HepG2 (cell line): ENCODE measurements at regions not wholly inside any gene's neighbourhood (a gene's known extent, or its start where the extent isn't known, plus 50 kb on each side); places are given as distances from the start of the nearest gene placed in this dataset.

Experiments
- ATAC-seq: fragments of 200-7000 bp; cut with Tn5 transposase; 3 replicates; pipeline ENCODE4 v1.9.1; 2020; ENCODE audit warnings: mild to moderate bottlenecking, moderate library complexity
- BruUV-seq: library from RNA; stranded (reverse); fragments of 400-500 nt; replicated peaks from 2 replicates; lab custom pipeline; 2021; lab: Mats Ljungman, UMichigan
- CTCF ChIA-PET: fragments of 300-600 bp; formaldehyde crosslinking; extraction: SDS; loops from one replicate; lab custom pipeline; 2021; ENCODE audit warnings: low total read pairs, inconsistent platforms, low intra/inter-chr PET ratio; lab: Yijun Ruan, JAX
- POLR2A ChIA-PET: fragments of 350-600 bp; sonication (Branson Sonifier 250); formaldehyde crosslinking; loops from one replicate; lab custom pipeline; 2020; ENCODE audit warnings: antibody characterized with exemption, inconsistent platforms; lab: Yijun Ruan, JAX
- DNase-seq: peaks from one replicate; pipeline ENCODE4 v3.0.0-alpha.2; 2015; ENCODE audit warnings: low spot score
- FAIRE-seq: peaks from 3 replicates; lab custom pipeline; 2011; peaks lifted over from hg19 to GRCh38; lab: Jason Lieb, UNC
- H2AFZ ChIP-seq: one replicate; pipeline ENCODE4 v1.6.1; 2011; ENCODE audit warnings: low read length, inconsistent platforms
- H3K27ac ChIP-seq: fragments of 300-600 bp; 3 replicates; pipeline ENCODE4 v1.8.0; 2011; ENCODE audit warnings: mixed run types, mild to moderate bottlenecking, mixed read lengths, low read length, inconsistent platforms; ENCODE audit not compliant: insufficient read depth; ENCODE audit errors: extremely low read length
- H3K27me3 ChIP-seq, 2 experiments: fragments of 200-600 bp in 1 of 2; 2 replicates in 1 of 2; 3 replicates in 1 of 2; pipeline versions ENCODE4 v1.6.0 to v1.8.0; 2011; ENCODE audit warnings: low read length in 2 of 2, mild to moderate bottlenecking in 2 of 2, moderate library complexity in 2 of 2, inconsistent platforms in 1 of 2; ENCODE audit not compliant: insufficient read depth in 2 of 2, control insufficient read depth in 1 of 2
- H3K36me3 ChIP-seq, 2 experiments: fragments of 200-600 bp in 1 of 2; replicated peaks in 1 of 2; 2 replicates in 1 of 2; 3 replicates in 1 of 2; pipeline versions ENCODE4 v1.5.1 to v1.8.0; 2011; ENCODE audit warnings: low read length in 2 of 2, inconsistent platforms in 1 of 2; ENCODE audit not compliant: insufficient read depth in 2 of 2, control insufficient read depth in 1 of 2
- H3K4me1 ChIP-seq: 2 replicates; pipeline ENCODE4 v1.5.1; 2012; ENCODE audit warnings: low read length, inconsistent platforms; ENCODE audit not compliant: insufficient read depth
- H3K4me2 ChIP-seq: 2 replicates; pipeline ENCODE4 v1.6.0; 2011; ENCODE audit warnings: low read depth, low read length, inconsistent platforms
- H3K4me3 ChIP-seq, 3 experiments: fragments of 200-600 bp in 1 of 3; sonication (generic), shearing (Covaris generic) in 1 of 3; replicated peaks in 1 of 3; 2 replicates each; pipeline ENCODE4 v1.5.1; 2011 to 2016; ENCODE audit warnings: low read length in 3 of 3, inconsistent platforms in 2 of 3, low read depth in 2 of 3, mild to moderate bottlenecking in 2 of 3, control low read depth in 1 of 3, mixed read lengths in 1 of 3; ENCODE audit not compliant: insufficient read depth in 1 of 3
- H3K79me2 ChIP-seq: one replicate; pipeline ENCODE4 v1.6.1; 2011; ENCODE audit warnings: low read length, inconsistent platforms; ENCODE audit not compliant: insufficient read depth
- H3K9ac ChIP-seq: 2 replicates; pipeline ENCODE4 v1.6.0; 2011; ENCODE audit warnings: mild to moderate bottlenecking, low read depth, low read length, inconsistent platforms; ENCODE audit not compliant: insufficient read depth
- H3K9me3 ChIP-seq: 2 replicates; pipeline ENCODE4 v1.5.1; 2012; ENCODE audit warnings: mild to moderate bottlenecking, low read length
- H4K20me1 ChIP-seq: 2 replicates; pipeline ENCODE4 v1.6.0; 2011; ENCODE audit warnings: inconsistent platforms, mild to moderate bottlenecking, low read length, moderate library complexity; ENCODE audit not compliant: insufficient read depth
- FLYWCH1 ChIP-seq: sonication (generic); formaldehyde crosslinking; IDR thresholded peaks from 2 replicates; pipeline ENCODE4 v1.8.1; 2023; ENCODE audit warnings: mild to moderate bottlenecking, missing genetic modification reagents
- FOXK1 ChIP-seq: sonication (generic); formaldehyde crosslinking; IDR thresholded peaks from 2 replicates; pipeline ENCODE4 v1.4.0; 2020; ENCODE audit warnings: low read depth, missing genetic modification reagents, borderline replicate concordance
- MAFF ChIP-seq: IDR thresholded peaks from 2 replicates; pipeline ENCODE4 v1.6.1; 2011; ENCODE audit warnings: low read depth, low read length, improper control_type of control experiment
- MIXL1 ChIP-seq: IDR thresholded peaks from 2 replicates; pipeline ENCODE4 v1.6.1; 2016
- RARG ChIP-seq: sonication (generic); formaldehyde crosslinking; IDR thresholded peaks from 2 replicates; pipeline ENCODE4 v1.4.0; 2020; ENCODE audit warnings: low read depth, mild to moderate bottlenecking, missing genetic modification reagents
- RFX5 ChIP-seq: IDR thresholded peaks from 2 replicates; pipeline ENCODE4 v1.6.1; 2011; ENCODE audit warnings: low read depth, low read length, improper control_type of control experiment
- SKI ChIP-seq: fragments of 450-650 bp; IDR thresholded peaks from one replicate; pipeline ENCODE4 v1.6.1; 2018; ENCODE audit warnings: mild to moderate bottlenecking; ENCODE audit not compliant: partially characterized antibody
- SMARCE1 ChIP-seq: fragments of 450-650 bp; IDR thresholded peaks from 2 replicates; pipeline ENCODE4 v1.6.1; 2017; ENCODE audit warnings: borderline replicate concordance
- SP5 ChIP-seq: IDR thresholded peaks from 2 replicates; pipeline ENCODE4 v1.6.1; 2016; ENCODE audit warnings: low read depth, borderline replicate concordance
- SRY ChIP-seq: sonication (generic); formaldehyde crosslinking; IDR thresholded peaks from 2 replicates; pipeline ENCODE4 v1.8.0; 2022; ENCODE audit warnings: mild to moderate bottlenecking, missing genetic modification reagents
- STAT5B ChIP-seq: sonication (generic); formaldehyde crosslinking; IDR thresholded peaks from 2 replicates; pipeline ENCODE4 v1.4.0; 2020; ENCODE audit warnings: missing genetic modification reagents
- YY1 ChIP-seq: IDR thresholded peaks from 2 replicates; pipeline ENCODE4 v1.6.1; 2011; ENCODE audit warnings: low read length, low read depth, moderate library complexity, mild to moderate bottlenecking; ENCODE audit not compliant: insufficient read depth, insufficient replicate concordance
- ZBTB3 ChIP-seq: sonication (generic); formaldehyde crosslinking; IDR thresholded peaks from 2 replicates; pipeline ENCODE4 v1.4.0; 2020; ENCODE audit warnings: low read depth, mild to moderate bottlenecking, moderate library complexity, missing genetic modification reagents, borderline replicate concordance
- ZNF441 ChIP-seq: sonication (generic); formaldehyde crosslinking; IDR thresholded peaks from 2 replicates; pipeline ENCODE4 v1.7.0; 2021; ENCODE audit warnings: missing genetic modification reagents, borderline replicate concordance
- ZNF598 ChIP-seq: sonication (generic); formaldehyde crosslinking; IDR thresholded peaks from 2 replicates; pipeline ENCODE4 v1.5.1; 2020; ENCODE audit warnings: mild to moderate bottlenecking, missing genetic modification reagents, borderline replicate concordance
- ZNF660 ChIP-seq: sonication (generic); formaldehyde crosslinking; IDR thresholded peaks from 2 replicates; pipeline ENCODE4 v1.5.1; 2020; ENCODE audit warnings: mild to moderate bottlenecking, low read depth, missing genetic modification reagents, borderline replicate concordance
- WGBS: methylation state at CpG from one replicate; pipeline ENCODE4 v1.1.6; 2017; ENCODE audit warnings: low lambda C conversion rate; 5-methylcytosine and 5-hydroxymethylcytosine counted together
- in situ Hi-C: cut with HindIII; loops from 2 replicates; pipeline ENCODE4 v1.10.0; 2017; ENCODE audit warnings: low pct_unique_long_range_greater_than_20kb; ENCODE audit not compliant: extremely low pct_ligation_motif_present
- intact Hi-C: fragments of 100-400 bp; cut with micrococcal nuclease; formaldehyde crosslinking; loops from one replicate; pipeline ENCODE4 v1.10.0; 2022; ENCODE audit not compliant: unreplicated experiment
- TF ChIP-seq, protein P1 (sequence below): sonication (generic); formaldehyde crosslinking; IDR thresholded peaks from 2 replicates; pipeline ENCODE4 v1.5.1; 2020; ENCODE audit warnings: missing genetic modification reagents, mild to moderate bottlenecking, borderline replicate concordance
- TF ChIP-seq, protein P2 (sequence below): sonication (generic); formaldehyde crosslinking; IDR thresholded peaks from 2 replicates; pipeline ENCODE4 v1.8.0; 2023; ENCODE audit warnings: mild to moderate bottlenecking, missing genetic modification reagents

DNA sequence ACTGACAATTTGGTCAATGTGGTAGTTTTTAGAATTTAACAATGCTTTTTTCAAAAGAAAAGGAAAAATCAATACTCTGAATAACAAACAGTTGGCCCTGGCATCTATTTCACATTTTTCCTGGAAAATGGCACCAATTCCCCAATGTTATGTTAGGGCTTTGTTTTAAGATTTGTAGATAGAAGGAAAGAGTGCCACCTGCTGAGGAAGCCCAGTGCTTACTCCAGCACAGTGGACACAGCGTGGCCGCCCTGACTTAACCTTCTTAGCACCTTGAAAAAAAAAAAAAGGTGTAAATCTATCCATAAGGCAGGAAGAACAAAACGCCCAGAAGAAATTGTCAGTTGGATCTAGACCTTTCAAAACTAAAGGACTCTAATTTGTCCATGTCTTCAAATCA, 110.7 kb upstream of the CNTN4 start:
- CTCF ChIA-PET: no interaction called here
- DNase-seq (no peak), FAIRE-seq (no peak), ATAC-seq (no peak)
- 9% methylated on average over 3 of the region's 3 CpGs for WGBS
- intact Hi-C loops: no loop called here
- no peak overlapping the region for H3K4me3 ChIP-seq
- no peak for TF ChIP-seq FLYWCH1 (CRISPR knock-in tag)
- no peak for TF ChIP-seq ZNF660
- no peak for TF ChIP-seq ZNF598 (CRISPR knock-in tag)
- TF ChIP-seq MAFF: no peak
- no peak for TF ChIP-seq ZNF441 (CRISPR knock-in tag)
- TF ChIP-seq SRY (CRISPR knock-in tag): no peak
- no peak for TF ChIP-seq RFX5
- no peak for TF ChIP-seq FOXK1
- TF ChIP-seq SMARCE1: no peak
- TF ChIP-seq, protein P1, sequence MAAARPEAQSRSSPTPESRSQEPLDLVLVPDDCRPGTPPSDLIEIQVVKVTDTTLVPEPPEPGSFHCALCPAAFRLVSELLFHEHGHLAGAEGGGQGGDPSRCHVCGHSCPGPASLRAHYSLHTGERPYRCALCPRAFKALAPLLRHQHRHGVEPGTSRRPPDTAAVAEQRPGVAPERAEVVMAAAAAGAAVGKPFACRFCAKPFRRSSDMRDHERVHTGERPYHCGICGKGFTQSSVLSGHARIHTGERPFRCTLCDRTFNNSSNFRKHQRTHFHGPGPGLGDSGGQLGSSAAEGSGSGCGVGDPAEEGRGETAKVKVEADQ (CRISPR knock-in tag): no peak
- no peak for TF ChIP-seq MIXL1
- no peak for TF ChIP-seq ZBTB3 (CRISPR knock-in tag)
- TF ChIP-seq RARG (CRISPR knock-in tag): no peak
- no peak for TF ChIP-seq STAT5B (CRISPR knock-in tag)
- TF ChIP-seq SKI: no peak
- TF ChIP-seq, protein P2, sequence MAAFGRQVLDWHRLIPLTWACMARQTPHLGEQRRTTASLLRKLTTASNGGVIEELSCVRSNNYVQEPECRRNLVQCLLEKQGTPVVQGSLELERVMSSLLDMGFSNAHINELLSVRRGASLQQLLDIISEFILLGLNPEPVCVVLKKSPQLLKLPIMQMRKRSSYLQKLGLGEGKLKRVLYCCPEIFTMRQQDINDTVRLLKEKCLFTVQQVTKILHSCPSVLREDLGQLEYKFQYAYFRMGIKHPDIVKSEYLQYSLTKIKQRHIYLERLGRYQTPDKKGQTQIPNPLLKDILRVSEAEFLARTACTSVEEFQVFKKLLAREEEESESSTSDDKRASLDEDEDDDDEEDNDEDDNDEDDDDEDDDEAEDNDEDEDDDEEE (CRISPR knock-in tag): no peak
- no peak for TF ChIP-seq YY1
- no peak for TF ChIP-seq SP5 (CRISPR knock-in tag)
- H4K20me1 ChIP-seq: no peaks in the 10 kb centered on the region
- no peak overlapping the region for H3K4me2 ChIP-seq
- peaks cover 84% of the 10 kb centered on the region for H3K9me3 ChIP-seq
- H3K27ac ChIP-seq: no peak overlapping the region
- no peaks in the 10 kb centered on the region for H3K4me1 ChIP-seq
- H3K27me3 ChIP-seq: no peaks in the 10 kb centered on the region
- POLR2A ChIA-PET: no interaction called here
- no peak overlapping the region for H3K9ac ChIP-seq
- in situ Hi-C loops: no loop called here
- no peaks in the 10 kb centered on the region for H3K36me3 ChIP-seq
- H3K79me2 ChIP-seq: no peaks in the 10 kb centered on the region
- H2AFZ ChIP-seq: no peak overlapping the region
- no TSS peak for BruUV-seq
